Vagina (tissue), 2 donors: ENCODE measurements at regions not wholly inside any gene's neighbourhood (a gene's known extent, or its start where the extent isn't known, plus 50 kb on each side); places are given as distances from the start of the nearest gene placed in this dataset.

Experiments
- DNase-seq, 2 donors: peaks; one replicate each; pipeline ENCODE4 v3.0.0-alpha.2; 2017; ENCODE audit errors: extremely low spot score in 2 of 2
- H3K27ac ChIP-seq: fragments of 200-600 bp; sonication (generic); one replicate; pipeline ENCODE4 v1.5.1; 2019
- H3K27me3 ChIP-seq: fragments of 200-600 bp; sonication (generic); one replicate; pipeline ENCODE4 v1.5.1; 2019
- H3K36me3 ChIP-seq, 2 donors: fragments of 200-600 bp; sonication (generic); one replicate each; pipeline ENCODE4 v1.5.1; 2017 to 2019
- H3K4me1 ChIP-seq: fragments of 200-600 bp; sonication (generic); one replicate; pipeline ENCODE4 v1.5.1; 2019
- H3K4me3 ChIP-seq, 2 donors: fragments of 200-600 bp; sonication (generic); 1 replicate in 1 of 2; 2 replicates in 1 of 2; pipeline ENCODE4 v1.5.1; 2016 to 2019
- H3K9me3 ChIP-seq: fragments of 200-600 bp; sonication (generic); one replicate; pipeline ENCODE4 v1.5.1; 2019
- POLR2A ChIP-seq, 2 donors: fragments of 450-650 bp; IDR thresholded peaks; one replicate each; pipeline ENCODE4 v1.6.1; 2017; ENCODE audit warnings: antibody characterized with exemption in 2 of 2, mild to moderate bottlenecking in 2 of 2, moderate library complexity in 2 of 2
- POLR2AphosphoS5 ChIP-seq, 2 donors: sonication (generic); formaldehyde crosslinking; IDR thresholded peaks; one replicate each; pipeline ENCODE4 v1.9.0; 2017; ENCODE audit warnings: antibody characterized with exemption in 2 of 2, mild to moderate bottlenecking in 2 of 2, low read depth in 1 of 2; ENCODE audit not compliant: insufficient read depth in 1 of 2
- intact Hi-C: fragments of 100-400 bp; cut with DNase I; formaldehyde crosslinking; loops from one replicate; pipeline ENCODE4 v1.15.1; 2023
- TF ChIP-seq, protein P1 (sequence below), 3 experiments: fragments of 450-650 bp in 2 of 3; fragments of 200-600 bp in 1 of 3; sonication (generic) in 1 of 3; IDR thresholded peaks; one replicate each; pipeline ENCODE4 v1.5.1; 2017 to 2019; ENCODE audit warnings: antibody characterized with exemption in 3 of 3, mild to moderate bottlenecking in 2 of 3, moderate library complexity in 2 of 3

DNA sequence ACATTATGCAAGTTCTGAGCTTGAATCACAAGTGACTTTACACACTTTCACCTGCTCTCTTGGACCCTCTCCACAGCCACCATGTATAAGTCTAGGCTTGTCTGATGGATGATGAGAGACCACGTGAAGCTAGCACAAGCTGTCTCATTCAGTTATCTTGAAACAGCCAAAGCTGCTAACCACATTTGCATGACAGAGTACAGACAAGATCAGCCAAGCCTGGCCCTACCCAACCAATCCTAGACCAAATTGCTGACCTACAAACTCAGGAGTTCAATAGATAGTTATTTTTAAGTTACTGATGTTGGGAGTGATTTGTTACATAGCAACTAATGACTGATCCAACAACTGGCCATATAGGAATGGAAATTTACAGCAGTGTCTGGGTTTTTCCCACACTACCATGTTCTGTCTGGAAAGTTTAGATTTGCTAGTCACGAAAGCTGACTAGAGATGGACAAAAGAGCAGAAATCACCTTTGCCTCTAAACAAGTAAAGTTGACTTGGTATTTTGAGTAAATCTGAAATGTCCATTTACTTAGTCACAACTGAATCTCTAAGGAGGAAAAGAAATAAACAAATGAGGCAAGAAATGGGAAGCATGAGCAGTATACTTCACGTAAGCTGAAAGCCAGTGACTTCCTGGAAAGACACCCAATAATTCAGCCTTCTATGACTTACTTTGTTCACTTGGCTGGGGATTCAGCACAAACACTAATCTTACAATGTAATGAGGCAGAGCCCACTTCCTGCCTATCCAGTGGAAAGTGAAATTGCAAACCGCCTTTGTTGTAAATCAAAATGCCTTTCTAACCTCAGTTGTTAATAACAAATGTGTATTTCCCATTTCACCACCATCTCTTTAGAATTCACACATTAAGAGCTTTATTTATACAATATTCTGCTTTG lies 101.7 kb downstream of the FAM181B start:
- no peaks in the 10 kb centered on the region for H3K27me3 ChIP-seq
- TF ChIP-seq, protein P1, sequence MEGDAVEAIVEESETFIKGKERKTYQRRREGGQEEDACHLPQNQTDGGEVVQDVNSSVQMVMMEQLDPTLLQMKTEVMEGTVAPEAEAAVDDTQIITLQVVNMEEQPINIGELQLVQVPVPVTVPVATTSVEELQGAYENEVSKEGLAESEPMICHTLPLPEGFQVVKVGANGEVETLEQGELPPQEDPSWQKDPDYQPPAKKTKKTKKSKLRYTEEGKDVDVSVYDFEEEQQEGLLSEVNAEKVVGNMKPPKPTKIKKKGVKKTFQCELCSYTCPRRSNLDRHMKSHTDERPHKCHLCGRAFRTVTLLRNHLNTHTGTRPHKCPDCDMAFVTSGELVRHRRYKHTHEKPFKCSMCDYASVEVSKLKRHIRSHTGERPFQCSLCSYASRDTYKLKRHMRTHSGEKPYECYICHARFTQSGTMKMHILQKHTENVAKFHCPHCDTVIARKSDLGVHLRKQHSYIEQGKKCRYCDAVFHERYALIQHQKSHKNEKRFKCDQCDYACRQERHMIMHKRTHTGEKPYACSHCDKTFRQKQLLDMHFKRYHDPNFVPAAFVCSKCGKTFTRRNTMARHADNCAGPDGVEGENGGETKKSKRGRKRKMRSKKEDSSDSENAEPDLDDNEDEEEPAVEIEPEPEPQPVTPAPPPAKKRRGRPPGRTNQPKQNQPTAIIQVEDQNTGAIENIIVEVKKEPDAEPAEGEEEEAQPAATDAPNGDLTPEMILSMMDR (IDR thresholded peaks at IDR 0.05): no peak
- TF ChIP-seq POLR2A (IDR thresholded peaks at IDR 0.05) (no peak), POLR2AphosphoS5 (IDR thresholded peaks at IDR 0.05; ENCODE audit: insufficient read depth in 1 of 2, low read depth in 1 of 2) (no peak)
- H3K4me1 ChIP-seq: no peaks in the 10 kb centered on the region
- H3K36me3 ChIP-seq: no peaks in the 10 kb centered on the region
- DNase-seq: no peak
- intact Hi-C loops: no loop called here
- H3K9me3 ChIP-seq: no peaks in the 10 kb centered on the region
- H3K27ac ChIP-seq: no peak overlapping the region
- H3K4me3 ChIP-seq: no peak overlapping the region

DNA sequence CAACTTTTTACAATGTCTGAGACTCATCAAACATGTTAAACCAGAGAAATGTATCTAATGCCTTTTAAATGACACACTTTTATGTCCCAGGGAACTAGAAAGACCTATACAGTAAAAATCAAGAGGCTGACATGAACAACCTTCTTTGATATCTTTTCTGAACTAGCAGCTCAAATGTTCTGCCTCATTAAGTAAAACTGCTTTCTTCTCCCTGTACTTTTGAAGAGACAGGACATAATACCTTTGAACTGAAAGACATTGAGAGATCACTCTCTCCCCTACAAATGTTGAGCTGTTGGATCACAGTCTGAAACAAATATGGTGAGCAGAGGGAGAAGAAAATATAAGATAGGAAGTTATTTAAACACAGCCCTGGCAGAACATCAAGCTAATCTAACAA lies 123.0 kb downstream of the FAM181B start:
- DNase-seq: no peak
- no peaks in the 10 kb centered on the region for H3K36me3 ChIP-seq
- H3K4me1 ChIP-seq: no peaks in the 10 kb centered on the region
- H3K27me3 ChIP-seq: no peaks in the 10 kb centered on the region
- H3K27ac ChIP-seq: no peak overlapping the region
- intact Hi-C loops: no loop called here
- H3K9me3 ChIP-seq: no peaks in the 10 kb centered on the region
- TF ChIP-seq, protein P1 (IDR thresholded peaks at IDR 0.05): no peak
- TF ChIP-seq POLR2A (IDR thresholded peaks at IDR 0.05) (no peak), POLR2AphosphoS5 (IDR thresholded peaks at IDR 0.05; ENCODE audit: insufficient read depth in 1 of 2, low read depth in 1 of 2) (no peak)
- H3K4me3 ChIP-seq: no peak overlapping the region

DNA sequence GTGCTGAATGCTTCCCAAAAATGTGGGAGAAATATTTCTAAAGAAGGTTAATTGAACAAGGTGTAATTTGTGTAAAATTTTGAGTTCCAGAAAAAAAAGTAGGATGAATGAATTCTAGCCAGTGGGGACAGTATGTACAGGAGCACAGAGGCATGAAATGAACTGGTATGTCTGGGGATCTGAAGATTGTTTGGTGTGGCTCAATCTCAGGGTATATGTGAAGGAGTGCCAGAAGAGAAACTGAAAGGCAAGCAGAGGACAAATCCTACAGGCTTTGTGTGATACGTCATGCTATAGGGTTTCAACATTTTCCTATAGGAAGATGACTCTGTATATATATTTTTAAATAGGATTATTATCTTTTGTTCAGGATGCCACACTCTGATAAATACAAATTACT lies 126.9 kb downstream of the FAM181B start:
- Histone ChIP-seq H3K27me3 (no peaks in the 10 kb centered on the region), H3K9me3 (no peaks in the 10 kb centered on the region), H3K36me3 (no peaks in the 10 kb centered on the region), H3K4me3 (no peak overlapping the region), H3K27ac (no peak overlapping the region), H3K4me1 (no peaks in the 10 kb centered on the region)
- TF ChIP-seq POLR2AphosphoS5 (IDR thresholded peaks at IDR 0.05; ENCODE audit: insufficient read depth in 1 of 2, low read depth in 1 of 2) (no peak), POLR2A (IDR thresholded peaks at IDR 0.05) (no peak)
- TF ChIP-seq, protein P1 (IDR thresholded peaks at IDR 0.05): no peak
- no peak for DNase-seq
- intact Hi-C loops: no loop called here

DNA sequence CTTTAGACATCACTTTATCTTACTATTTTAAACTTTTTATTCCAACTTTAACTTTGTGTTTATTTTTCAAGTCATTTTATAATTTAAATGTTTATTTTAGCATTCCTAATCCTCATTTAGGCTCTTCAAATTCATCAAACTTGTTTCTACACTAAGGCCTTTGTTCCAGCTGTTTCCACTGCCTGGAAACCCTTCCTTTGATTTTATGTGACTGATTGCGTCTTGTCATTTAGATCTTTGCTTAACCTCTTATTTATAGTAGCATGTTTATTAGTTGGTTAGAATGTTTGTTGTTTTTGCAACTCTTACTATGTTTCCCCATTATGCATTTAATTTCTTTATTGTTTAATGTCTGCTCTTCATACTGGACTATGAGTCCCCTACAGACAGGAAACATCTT lies 132.0 kb downstream of the FAM181B start:
- Histone ChIP-seq H3K4me1 (no peaks in the 10 kb centered on the region), H3K9me3 (no peaks in the 10 kb centered on the region), H3K27ac (no peak overlapping the region), H3K36me3 (no peaks in the 10 kb centered on the region), H3K27me3 (no peaks in the 10 kb centered on the region), H3K4me3 (no peak overlapping the region)
- DNase-seq: no peak
- intact Hi-C loops: no loop called here
- no peak for TF ChIP-seq POLR2A (IDR thresholded peaks at IDR 0.05)
- TF ChIP-seq POLR2AphosphoS5 (IDR thresholded peaks at IDR 0.05; ENCODE audit: insufficient read depth in 1 of 2, low read depth in 1 of 2): no peak
- TF ChIP-seq, protein P1 (IDR thresholded peaks at IDR 0.05): no peak

DNA sequence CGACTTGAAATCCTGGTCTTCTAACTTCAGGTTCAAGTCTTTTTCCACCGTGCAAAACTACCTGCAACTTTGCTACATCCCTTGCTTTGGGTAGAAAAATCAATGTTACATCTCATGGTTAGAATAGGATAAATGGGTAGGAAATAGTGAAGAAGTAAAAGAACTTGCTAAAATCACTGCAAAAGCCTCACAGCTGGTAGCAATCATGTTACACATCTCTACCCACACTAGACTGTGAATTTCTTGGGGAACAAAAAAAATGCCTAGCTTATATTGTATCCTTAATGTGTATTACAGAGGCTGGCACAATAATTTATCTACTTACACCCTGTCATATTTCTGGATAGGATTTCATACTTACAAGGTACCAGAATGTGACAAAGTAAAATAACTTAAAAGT lies 133.8 kb downstream of the FAM181B start:
- no peak overlapping the region for H3K27ac ChIP-seq
- H3K36me3 ChIP-seq: no peaks in the 10 kb centered on the region
- TF ChIP-seq POLR2AphosphoS5 (IDR thresholded peaks at IDR 0.05; ENCODE audit: insufficient read depth in 1 of 2, low read depth in 1 of 2) (no peak), POLR2A (IDR thresholded peaks at IDR 0.05) (no peak)
- TF ChIP-seq, protein P1 (IDR thresholded peaks at IDR 0.05): no peak

More for the DNA sequence above, 133.8 kb downstream of the FAM181B start:
- no peaks in the 10 kb centered on the region for H3K4me1 ChIP-seq
- H3K27me3 ChIP-seq: no peaks in the 10 kb centered on the region
- DNase-seq: no peak
- intact Hi-C loops: no loop called here
- H3K9me3 ChIP-seq: no peaks in the 10 kb centered on the region
- H3K4me3 ChIP-seq: no peak overlapping the region
